ENCODE measurements at regions not wholly inside any gene's neighbourhood (a gene's known extent, or its start where the extent isn't known, plus 50 kb on each side); places are given as distances from the start of the nearest gene placed in this dataset.

DNA sequence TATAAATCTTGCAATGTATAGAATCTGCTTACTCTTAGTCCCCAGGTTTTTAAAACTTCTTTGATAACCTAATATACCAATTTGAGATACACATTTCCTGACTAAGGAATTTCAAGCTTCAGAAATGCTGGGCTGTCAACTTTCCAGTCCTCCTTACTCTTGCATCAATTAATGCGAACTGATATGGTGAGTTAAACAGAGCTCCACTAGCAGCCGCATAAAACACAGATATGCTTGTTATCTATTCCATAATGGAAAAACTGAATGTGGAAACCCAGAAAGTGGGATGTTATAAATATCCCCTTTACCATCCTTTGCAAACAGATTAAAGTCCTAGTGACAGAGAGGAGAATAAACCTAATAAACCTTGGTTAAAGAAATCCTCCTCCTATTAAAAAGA lies 1913.7 kb downstream of the STIM2 start:
- H3K9me3 Mint-ChIP-seq (ENCODE audit: unreplicated experiment): no peaks in the 10 kb centered on the region
- H3K4me1 Mint-ChIP-seq (ENCODE audit: low read depth, unreplicated experiment): peaks cover 4% of the 10 kb centered on the region
- Histone ChIP-seq H3K9ac (ENCODE audit: low read length) (no peak overlapping the region), H3K79me2 (ENCODE audit: insufficient read depth, low read length) (no peaks in the 10 kb centered on the region), H3K4me3 (ENCODE audit: insufficient read depth, low read depth, low read length) (no peak overlapping the region), H4K20me1 (ENCODE audit: insufficient read depth, low read length) (no peaks in the 10 kb centered on the region), H3K27ac (ENCODE audit: low read depth, low read length) (no peak overlapping the region), H3K4me2 (ENCODE audit: low read length) (no peak overlapping the region), H2AFZ (ENCODE audit: low read depth, low read length) (no peak overlapping the region), H3K36me3 (ENCODE audit: insufficient read depth, low read length) (no peaks in the 10 kb centered on the region), H3K4me1 (ENCODE audit: insufficient read depth, low read length) (peaks cover 8% of the 10 kb centered on the region), H3K9me3 (ENCODE audit: insufficient read depth, low read depth, low read length) (no peaks in the 10 kb centered on the region), H3K27me3 (ENCODE audit: insufficient read depth, low read length) (no peaks in the 10 kb centered on the region)
- H3K4me3 Mint-ChIP-seq (ENCODE audit: unreplicated experiment): no peak overlapping the region
- TF ChIP-seq, protein P1, sequence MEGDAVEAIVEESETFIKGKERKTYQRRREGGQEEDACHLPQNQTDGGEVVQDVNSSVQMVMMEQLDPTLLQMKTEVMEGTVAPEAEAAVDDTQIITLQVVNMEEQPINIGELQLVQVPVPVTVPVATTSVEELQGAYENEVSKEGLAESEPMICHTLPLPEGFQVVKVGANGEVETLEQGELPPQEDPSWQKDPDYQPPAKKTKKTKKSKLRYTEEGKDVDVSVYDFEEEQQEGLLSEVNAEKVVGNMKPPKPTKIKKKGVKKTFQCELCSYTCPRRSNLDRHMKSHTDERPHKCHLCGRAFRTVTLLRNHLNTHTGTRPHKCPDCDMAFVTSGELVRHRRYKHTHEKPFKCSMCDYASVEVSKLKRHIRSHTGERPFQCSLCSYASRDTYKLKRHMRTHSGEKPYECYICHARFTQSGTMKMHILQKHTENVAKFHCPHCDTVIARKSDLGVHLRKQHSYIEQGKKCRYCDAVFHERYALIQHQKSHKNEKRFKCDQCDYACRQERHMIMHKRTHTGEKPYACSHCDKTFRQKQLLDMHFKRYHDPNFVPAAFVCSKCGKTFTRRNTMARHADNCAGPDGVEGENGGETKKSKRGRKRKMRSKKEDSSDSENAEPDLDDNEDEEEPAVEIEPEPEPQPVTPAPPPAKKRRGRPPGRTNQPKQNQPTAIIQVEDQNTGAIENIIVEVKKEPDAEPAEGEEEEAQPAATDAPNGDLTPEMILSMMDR (IDR thresholded peaks at IDR 0.05; ENCODE audit: insufficient read depth, low read depth, low read length): no peak
- no peak for TF ChIP-seq EZH2 (IDR thresholded peaks at IDR 0.05; ENCODE audit: insufficient read depth, low read length)
- DNase-seq (ENCODE audit: low read depth): peak; percentile 14
- H3K27ac Mint-ChIP-seq (ENCODE audit: unreplicated experiment): no peak overlapping the region
- no peaks in the 10 kb centered on the region for H3K27me3 Mint-ChIP-seq (ENCODE audit: low read depth, unreplicated experiment)
- H3K36me3 Mint-ChIP-seq (ENCODE audit: low read depth, unreplicated experiment): no peaks in the 10 kb centered on the region
- FAIRE-seq: no peak

DNA sequence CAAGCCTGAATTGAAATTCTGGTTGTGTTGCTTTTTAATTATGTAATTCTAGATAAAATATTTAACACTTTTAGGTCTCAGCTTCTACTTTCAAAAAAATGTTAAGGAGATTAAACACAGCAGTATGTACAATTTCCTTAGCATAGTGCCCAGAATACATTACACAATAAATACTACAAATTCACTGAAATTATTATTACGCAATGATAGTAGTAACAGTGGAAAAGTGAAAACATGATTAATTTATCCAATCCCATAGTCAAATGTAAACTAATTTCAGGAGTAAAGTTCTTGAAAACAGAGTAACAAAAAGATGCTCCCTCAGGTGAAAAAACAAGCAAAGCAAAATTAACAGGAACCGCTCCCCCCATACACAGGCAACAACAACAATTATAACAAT lies 1915.4 kb downstream of the STIM2 start:
- Histone ChIP-seq H3K27ac (ENCODE audit: low read depth, low read length) (no peak overlapping the region), H3K4me3 (ENCODE audit: insufficient read depth, low read depth, low read length) (no peak overlapping the region), H3K36me3 (ENCODE audit: insufficient read depth, low read length) (no peaks in the 10 kb centered on the region), H3K4me2 (ENCODE audit: low read length) (no peak overlapping the region), H3K9ac (ENCODE audit: low read length) (no peak overlapping the region), H3K9me3 (ENCODE audit: insufficient read depth, low read depth, low read length) (no peaks in the 10 kb centered on the region), H3K4me1 (ENCODE audit: insufficient read depth, low read length) (peaks cover 8% of the 10 kb centered on the region), H4K20me1 (ENCODE audit: insufficient read depth, low read length) (no peaks in the 10 kb centered on the region), H3K27me3 (ENCODE audit: insufficient read depth, low read length) (no peaks in the 10 kb centered on the region), H3K79me2 (ENCODE audit: insufficient read depth, low read length) (no peaks in the 10 kb centered on the region), H2AFZ (ENCODE audit: low read depth, low read length) (no peak overlapping the region)
- Mint-ChIP-seq H3K27me3 (ENCODE audit: low read depth, unreplicated experiment) (no peaks in the 10 kb centered on the region), H3K27ac (ENCODE audit: unreplicated experiment) (no peak overlapping the region), H3K9me3 (ENCODE audit: unreplicated experiment) (peaks cover 1% of the 10 kb centered on the region), H3K36me3 (ENCODE audit: low read depth, unreplicated experiment) (no peaks in the 10 kb centered on the region), H3K4me1 (ENCODE audit: low read depth, unreplicated experiment) (peaks cover 4% of the 10 kb centered on the region), H3K4me3 (ENCODE audit: unreplicated experiment) (no peak overlapping the region)
- TF ChIP-seq, protein P1 (IDR thresholded peaks at IDR 0.05; ENCODE audit: insufficient read depth, low read depth, low read length): no peak
- no peak for TF ChIP-seq EZH2 (IDR thresholded peaks at IDR 0.05; ENCODE audit: insufficient read depth, low read length)
- DNase-seq (ENCODE audit: low read depth): no peak
- no peak for FAIRE-seq

DNA sequence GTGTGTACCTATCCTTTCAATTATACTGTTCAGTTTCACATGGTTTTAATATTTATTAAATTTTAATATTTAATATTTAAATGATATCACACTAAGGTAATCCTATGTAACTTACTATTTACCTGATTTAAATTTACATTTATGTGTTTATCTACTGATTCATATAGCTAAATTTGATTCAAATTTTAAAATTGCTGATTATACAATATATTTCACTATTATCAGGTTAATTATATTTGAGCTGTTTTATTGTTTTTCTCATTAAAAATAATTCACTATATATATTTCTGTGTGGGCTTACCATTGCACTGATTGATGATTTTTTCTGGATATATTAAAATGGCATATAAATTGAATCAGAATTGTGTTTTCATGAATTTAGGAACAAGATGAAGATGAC lies 1923.5 kb downstream of the STIM2 start:
- Histone ChIP-seq H3K9me3 (ENCODE audit: insufficient read depth, low read depth, low read length) (no peaks in the 10 kb centered on the region), H3K79me2 (ENCODE audit: insufficient read depth, low read length) (no peaks in the 10 kb centered on the region), H3K27me3 (ENCODE audit: insufficient read depth, low read length) (no peaks in the 10 kb centered on the region), H4K20me1 (ENCODE audit: insufficient read depth, low read length) (no peaks in the 10 kb centered on the region), H3K4me1 (ENCODE audit: insufficient read depth, low read length) (no peaks in the 10 kb centered on the region), H3K4me2 (ENCODE audit: low read length) (no peak overlapping the region), H3K4me3 (ENCODE audit: insufficient read depth, low read depth, low read length) (no peak overlapping the region), H3K27ac (ENCODE audit: low read depth, low read length) (no peak overlapping the region), H3K9ac (ENCODE audit: low read length) (no peak overlapping the region), H3K36me3 (ENCODE audit: insufficient read depth, low read length) (no peaks in the 10 kb centered on the region), H2AFZ (ENCODE audit: low read depth, low read length) (no peak overlapping the region)
- H3K36me3 Mint-ChIP-seq (ENCODE audit: low read depth, unreplicated experiment): no peaks in the 10 kb centered on the region
- DNase-seq (ENCODE audit: low read depth) (no peak), FAIRE-seq (no peak)
- TF ChIP-seq EZH2 (IDR thresholded peaks at IDR 0.05; ENCODE audit: insufficient read depth, low read length): no peak
- TF ChIP-seq, protein P1 (IDR thresholded peaks at IDR 0.05; ENCODE audit: insufficient read depth, low read depth, low read length): no peak
- no peaks in the 10 kb centered on the region for H3K4me1 Mint-ChIP-seq (ENCODE audit: low read depth, unreplicated experiment)
- H3K4me3 Mint-ChIP-seq (ENCODE audit: unreplicated experiment): no peak overlapping the region
- no peak overlapping the region for H3K27ac Mint-ChIP-seq (ENCODE audit: unreplicated experiment)
- H3K27me3 Mint-ChIP-seq (ENCODE audit: low read depth, unreplicated experiment): no peaks in the 10 kb centered on the region
- H3K9me3 Mint-ChIP-seq (ENCODE audit: unreplicated experiment): peaks cover 1% of the 10 kb centered on the region

Measured in astrocyte (in vitro differentiated cells and primary cell).